ENCODE measurements at regions not wholly inside any gene's neighbourhood (a gene's known extent, or its start where the extent isn't known, plus 50 kb on each side); places are given as distances from the start of the nearest gene placed in this dataset.

DNA sequence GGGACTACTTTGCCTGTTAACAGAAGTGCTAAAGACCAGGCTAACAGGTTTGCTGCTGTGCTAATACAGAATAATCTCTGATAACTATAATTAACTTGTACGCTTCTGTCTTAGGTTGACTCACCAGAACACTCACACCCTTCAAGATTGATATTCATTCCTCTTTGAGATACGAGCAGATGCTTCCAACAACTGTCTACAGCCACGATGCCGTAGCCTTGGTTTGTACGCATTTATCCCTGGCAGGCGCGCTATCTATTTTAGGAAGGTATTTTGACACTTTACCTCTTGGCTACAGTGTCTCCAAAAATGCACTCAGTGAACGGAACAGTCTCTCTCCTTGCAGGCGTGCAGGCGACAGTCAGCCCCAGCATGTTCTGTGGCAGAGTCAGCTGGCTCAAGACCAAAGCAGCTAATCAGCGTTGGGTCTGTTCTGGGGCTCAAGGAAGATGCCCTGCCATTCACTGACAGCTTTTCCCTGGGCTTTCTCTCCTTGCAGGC lies 146.4 kb upstream of the PRICKLE1 start:
- no peak for DNase-seq (ENCODE audit: low spot score)
- TF ChIP-seq, protein P1, sequence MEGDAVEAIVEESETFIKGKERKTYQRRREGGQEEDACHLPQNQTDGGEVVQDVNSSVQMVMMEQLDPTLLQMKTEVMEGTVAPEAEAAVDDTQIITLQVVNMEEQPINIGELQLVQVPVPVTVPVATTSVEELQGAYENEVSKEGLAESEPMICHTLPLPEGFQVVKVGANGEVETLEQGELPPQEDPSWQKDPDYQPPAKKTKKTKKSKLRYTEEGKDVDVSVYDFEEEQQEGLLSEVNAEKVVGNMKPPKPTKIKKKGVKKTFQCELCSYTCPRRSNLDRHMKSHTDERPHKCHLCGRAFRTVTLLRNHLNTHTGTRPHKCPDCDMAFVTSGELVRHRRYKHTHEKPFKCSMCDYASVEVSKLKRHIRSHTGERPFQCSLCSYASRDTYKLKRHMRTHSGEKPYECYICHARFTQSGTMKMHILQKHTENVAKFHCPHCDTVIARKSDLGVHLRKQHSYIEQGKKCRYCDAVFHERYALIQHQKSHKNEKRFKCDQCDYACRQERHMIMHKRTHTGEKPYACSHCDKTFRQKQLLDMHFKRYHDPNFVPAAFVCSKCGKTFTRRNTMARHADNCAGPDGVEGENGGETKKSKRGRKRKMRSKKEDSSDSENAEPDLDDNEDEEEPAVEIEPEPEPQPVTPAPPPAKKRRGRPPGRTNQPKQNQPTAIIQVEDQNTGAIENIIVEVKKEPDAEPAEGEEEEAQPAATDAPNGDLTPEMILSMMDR (IDR thresholded peaks at IDR 0.05) = no peak
- peak overlapping the region; percentile 35 for H3K4me3 ChIP-seq
- no peak overlapping the region for H3K27ac ChIP-seq

DNA sequence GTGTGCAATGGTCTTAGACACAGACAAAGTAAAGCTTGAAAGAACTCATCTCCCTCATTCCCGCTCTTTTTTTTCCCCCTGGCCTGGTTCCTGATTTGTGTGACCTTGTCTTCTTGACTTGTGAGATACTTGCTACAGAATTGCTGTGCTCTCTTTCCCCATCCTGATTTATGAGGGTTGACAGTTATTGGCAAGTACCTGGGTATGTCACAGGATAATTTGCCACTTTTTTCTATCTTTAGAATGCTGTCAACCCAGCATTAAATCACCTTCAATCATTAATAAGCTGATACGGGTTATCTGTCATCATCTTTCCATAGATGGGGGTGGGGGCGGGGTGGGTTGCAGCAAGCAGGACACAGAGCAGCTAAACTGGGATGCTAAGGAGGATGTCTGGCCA lies 144.4 kb upstream of the PRICKLE1 start:
- TF ChIP-seq, protein P1 (IDR thresholded peaks at IDR 0.05) = no peak
- DNase-seq (ENCODE audit: low spot score) = no peak
- H3K27ac ChIP-seq = no peak overlapping the region
- no peak overlapping the region for H3K4me3 ChIP-seq

DNA sequence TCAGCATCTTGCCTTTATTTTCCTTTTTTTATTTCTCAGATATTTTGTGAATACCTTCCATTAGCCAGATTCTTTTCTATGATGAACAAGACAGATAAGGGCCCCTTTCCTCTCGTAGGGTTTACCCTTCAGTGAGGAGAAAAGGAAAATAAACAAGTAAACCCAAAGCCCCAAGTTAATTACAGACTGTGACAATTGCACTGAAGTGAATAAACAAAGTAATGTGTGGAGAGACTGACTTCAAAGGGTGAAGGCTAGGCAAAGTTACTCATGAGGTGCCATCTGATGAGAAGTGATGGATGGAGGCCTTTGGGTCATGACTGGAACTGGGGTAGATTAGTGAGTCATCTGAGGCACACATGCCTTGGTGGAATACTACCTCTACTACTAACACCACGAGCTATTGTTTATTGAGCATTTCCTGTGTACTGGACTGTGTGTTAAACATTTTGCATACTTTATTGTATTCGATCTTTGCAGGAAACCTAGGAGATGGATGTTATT lies 143.4 kb upstream of the PRICKLE1 start:
- TF ChIP-seq, protein P1 (IDR thresholded peaks at IDR 0.05) = no peak
- DNase-seq (ENCODE audit: low spot score) = no peak
- Histone ChIP-seq H3K4me3 (no peak overlapping the region), H3K27ac (no peak overlapping the region)

- H3K27ac ChIP-seq = no peak overlapping the region
- DNase-seq (ENCODE audit: low spot score) = no peak
- H3K4me3 ChIP-seq = no peak overlapping the region
- TF ChIP-seq, protein P1 (IDR thresholded peaks at IDR 0.05) = no peak
These were observed 140.7 kb upstream of the PRICKLE1 start for GRCh38 chr12:42730291-42730690.

DNA sequence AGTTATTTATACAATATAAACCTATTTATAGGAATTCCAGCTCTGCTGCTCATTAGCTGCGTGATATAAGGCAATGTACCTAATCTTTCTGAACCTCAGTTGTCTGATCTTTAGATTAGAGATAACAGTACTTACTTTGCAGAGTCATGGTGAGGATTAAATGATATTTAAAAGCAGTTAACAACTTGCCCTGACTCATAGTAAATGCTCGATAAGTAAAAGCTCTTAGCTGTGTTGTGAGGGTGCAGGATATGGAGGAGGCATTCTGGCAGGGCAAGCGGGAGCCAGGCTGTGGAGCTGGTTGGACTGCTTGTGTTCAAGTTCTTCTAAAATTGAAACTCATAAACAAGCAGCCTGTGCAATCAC lies 140.0 kb upstream of the PRICKLE1 start:
- DNase-seq (ENCODE audit: low spot score) = no peak
- H3K27ac ChIP-seq = no peak overlapping the region
- H3K4me3 ChIP-seq = no peak overlapping the region
- TF ChIP-seq, protein P1 (IDR thresholded peaks at IDR 0.05) = no peak

- H3K27ac ChIP-seq = no peak overlapping the region
- DNase-seq (ENCODE audit: low spot score) = no peak
- TF ChIP-seq, protein P1 (IDR thresholded peaks at IDR 0.05) = no peak
- H3K4me3 ChIP-seq = no peak overlapping the region
These were observed 139.4 kb upstream of the PRICKLE1 start for GRCh38 chr12:42728770-42729534.

DNA sequence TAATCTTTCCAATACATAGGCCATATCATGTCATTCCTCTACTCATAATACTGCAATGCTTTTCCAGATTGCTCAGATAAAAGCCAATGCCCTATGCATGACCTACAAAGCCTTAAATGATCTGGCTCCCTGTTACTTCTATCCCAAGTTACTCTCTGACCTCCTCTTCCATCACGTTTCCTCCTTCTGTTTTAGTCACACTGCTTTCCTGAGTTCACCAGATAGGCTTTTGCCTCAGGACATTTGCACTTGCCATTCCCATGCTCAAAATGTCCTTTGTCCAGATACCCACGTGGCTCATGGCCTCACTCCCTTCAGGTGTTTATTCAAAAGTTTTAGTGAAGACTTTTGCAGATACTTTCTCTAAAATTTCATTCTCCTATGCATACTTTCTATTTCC lies 138.7 kb upstream of the PRICKLE1 start:
- Histone ChIP-seq H3K27ac (no peak overlapping the region), H3K4me3 (no peak overlapping the region)
- TF ChIP-seq, protein P1 (IDR thresholded peaks at IDR 0.05) = no peak
- DNase-seq (ENCODE audit: low spot score) = no peak

All from coronary artery (tissue), 2 donors.